Fibroblast of pulmonary artery (primary cell): ENCODE measurements at regions not wholly inside any gene's neighbourhood (a gene's known extent, or its start where the extent isn't known, plus 50 kb on each side); places are given as distances from the start of the nearest gene placed in this dataset.
A peak's percentile ranks its signal among the peaks of the same experiment; 100 is the strongest.

ENCODE experiments used
- DNase-seq: peaks from one replicate; pipeline ENCODE4 v3.0.0-alpha.2; 2010; ENCODE audit warnings: low read depth
- H3K4me3 ChIP-seq: replicated peaks from 2 replicates; pipeline ENCODE4 v1.5.1; 2011; ENCODE audit warnings: low read depth, mild to moderate bottlenecking, control low read depth, low read length, moderate library complexity
- TF ChIP-seq, protein P1 (sequence below): IDR thresholded peaks from 2 replicates; pipeline ENCODE4 v1.5.1; 2011; ENCODE audit warnings: mild to moderate bottlenecking, control low read depth, low read length, inconsistent platforms; ENCODE audit errors: missing control alignments

DNA sequence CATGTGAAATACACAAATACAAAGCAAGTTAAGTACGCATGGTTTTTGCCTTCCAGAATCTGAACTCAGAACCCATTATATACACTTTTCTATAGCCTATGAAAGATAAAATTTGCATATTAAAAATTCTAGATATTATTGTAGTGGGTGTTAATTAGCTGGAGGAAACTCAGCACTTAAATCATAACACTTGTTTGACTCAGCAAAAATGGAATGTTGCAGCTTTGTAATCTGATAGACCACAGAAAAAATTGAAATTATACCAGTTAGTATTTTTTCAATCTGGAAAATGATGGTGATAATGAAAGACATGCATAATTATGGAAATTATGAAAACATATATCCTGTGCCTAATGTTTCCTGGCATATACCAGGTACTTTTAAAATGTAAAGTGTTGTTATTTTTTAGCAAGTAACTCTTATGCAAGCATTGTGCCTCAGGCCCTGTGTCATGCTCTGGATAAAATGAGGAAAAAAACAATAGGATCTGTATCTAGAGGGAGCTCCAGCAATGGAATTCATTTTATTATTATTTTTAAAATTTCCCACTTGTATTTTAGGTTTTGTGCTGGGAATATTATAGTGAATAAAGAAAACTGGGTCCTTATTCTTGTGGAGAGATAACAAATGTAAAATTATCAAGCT is 490.4 kb upstream of the SEMA3A start:
- no peak for DNase-seq
- TF ChIP-seq, protein P1, sequence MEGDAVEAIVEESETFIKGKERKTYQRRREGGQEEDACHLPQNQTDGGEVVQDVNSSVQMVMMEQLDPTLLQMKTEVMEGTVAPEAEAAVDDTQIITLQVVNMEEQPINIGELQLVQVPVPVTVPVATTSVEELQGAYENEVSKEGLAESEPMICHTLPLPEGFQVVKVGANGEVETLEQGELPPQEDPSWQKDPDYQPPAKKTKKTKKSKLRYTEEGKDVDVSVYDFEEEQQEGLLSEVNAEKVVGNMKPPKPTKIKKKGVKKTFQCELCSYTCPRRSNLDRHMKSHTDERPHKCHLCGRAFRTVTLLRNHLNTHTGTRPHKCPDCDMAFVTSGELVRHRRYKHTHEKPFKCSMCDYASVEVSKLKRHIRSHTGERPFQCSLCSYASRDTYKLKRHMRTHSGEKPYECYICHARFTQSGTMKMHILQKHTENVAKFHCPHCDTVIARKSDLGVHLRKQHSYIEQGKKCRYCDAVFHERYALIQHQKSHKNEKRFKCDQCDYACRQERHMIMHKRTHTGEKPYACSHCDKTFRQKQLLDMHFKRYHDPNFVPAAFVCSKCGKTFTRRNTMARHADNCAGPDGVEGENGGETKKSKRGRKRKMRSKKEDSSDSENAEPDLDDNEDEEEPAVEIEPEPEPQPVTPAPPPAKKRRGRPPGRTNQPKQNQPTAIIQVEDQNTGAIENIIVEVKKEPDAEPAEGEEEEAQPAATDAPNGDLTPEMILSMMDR: no peak

DNA sequence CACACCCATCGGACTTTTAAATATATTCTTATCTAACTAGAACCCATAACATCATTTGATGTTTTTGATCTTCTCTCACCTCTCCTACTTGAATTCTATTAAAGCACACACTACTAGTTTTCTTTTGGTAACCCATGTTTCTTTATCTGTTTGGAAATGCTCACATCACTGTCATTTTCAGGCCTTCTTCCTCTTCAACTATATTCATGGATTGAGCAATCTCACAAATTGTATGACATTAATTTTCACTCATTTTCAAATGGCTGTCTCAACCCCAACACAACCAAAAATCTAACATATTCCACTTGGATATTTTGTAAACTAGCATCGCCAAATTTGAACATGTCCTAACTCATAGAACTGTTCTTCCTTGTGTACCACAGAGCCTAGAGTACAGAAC is 488.0 kb upstream of the SEMA3A start:
- DNase-seq: no peak
- TF ChIP-seq, protein P1: no peak
- no peak overlapping the region for H3K4me3 ChIP-seq

More for the DNA sequence above, 490.4 kb upstream of the SEMA3A start:
- no peak overlapping the region for H3K4me3 ChIP-seq

DNA sequence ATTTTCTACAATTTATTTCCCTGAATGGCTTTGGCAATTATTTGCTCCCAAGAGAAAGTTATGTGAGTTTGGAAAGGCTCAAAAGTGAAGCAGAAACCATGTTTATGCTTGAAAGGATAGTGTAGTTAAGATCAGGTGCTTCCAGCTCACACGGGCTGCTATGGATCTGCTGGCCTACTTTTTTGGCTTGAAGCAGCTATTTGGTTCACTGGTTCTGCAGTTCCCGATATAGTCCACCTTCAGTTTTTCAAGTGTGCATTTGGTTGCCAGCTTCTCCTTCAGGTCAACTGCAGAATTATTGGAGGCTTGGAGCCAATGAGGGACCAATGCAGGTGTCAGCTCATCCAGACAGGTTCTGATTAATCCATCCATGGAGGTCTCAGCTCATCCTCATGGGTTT is 484.3 kb upstream of the SEMA3A start:
- no peak for DNase-seq
- no peak overlapping the region for H3K4me3 ChIP-seq
- TF ChIP-seq, protein P1: no peak

DNA sequence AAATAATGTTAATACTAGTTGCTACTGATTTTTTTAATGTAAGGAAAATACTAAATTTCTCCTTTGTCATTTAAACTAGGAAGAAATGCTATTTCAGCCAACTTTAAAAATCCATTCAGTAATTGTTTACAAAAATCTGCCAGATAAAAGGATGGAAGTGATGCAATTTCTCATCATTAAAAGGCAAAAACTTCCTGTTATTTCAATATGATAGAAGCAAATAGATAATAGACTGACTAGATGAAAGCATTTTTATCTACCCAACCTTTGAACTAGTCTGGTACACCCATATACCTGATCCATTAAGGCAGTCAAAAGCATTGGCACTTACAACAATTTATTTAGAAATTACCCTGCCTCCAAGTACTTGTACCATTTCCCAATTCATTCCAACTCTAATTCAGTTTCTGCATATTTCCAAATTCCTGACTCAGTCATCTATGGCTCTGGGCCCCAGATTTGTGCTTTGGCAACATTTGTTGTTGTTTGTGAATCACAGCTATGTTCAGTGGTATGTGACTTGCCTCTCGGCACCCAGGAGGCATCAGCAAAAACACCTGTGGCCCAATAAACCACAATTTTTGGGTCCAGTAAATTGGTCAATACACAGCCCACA is 482.6 kb upstream of the SEMA3A start:
- TF ChIP-seq, protein P1: no peak
- no peak overlapping the region for H3K4me3 ChIP-seq
- peak; percentile 64 for DNase-seq

- TF ChIP-seq, protein P1: no peak
Observed at GRCh38 chr7:84675633-84676034, 481.0 kb upstream of the SEMA3A start.

GRCh38 chr7:84674236-84674913 is 479.8 kb upstream of the SEMA3A start:
- no peak for DNase-seq
- TF ChIP-seq, protein P1: no peak
- H3K4me3 ChIP-seq: no peak overlapping the region

More at GRCh38 chr7:84675633-84676034, 481.0 kb upstream of the SEMA3A start:
- no peak overlapping the region for H3K4me3 ChIP-seq
- DNase-seq: no peak
